B cell (primary cell): ENCODE measurements at regions not wholly inside any gene's neighbourhood (a gene's known extent, or its start where the extent isn't known, plus 50 kb on each side); places are given as distances from the start of the nearest gene placed in this dataset.

Source experiments
- EZH2 ChIP-seq: IDR thresholded peaks from 2 replicates; pipeline ENCODE4 v1.6.1; 2012; ENCODE audit warnings: borderline replicate concordance, low read depth, mild to moderate bottlenecking, moderate library complexity, low read length; ENCODE audit not compliant: insufficient read depth, poor library complexity, severe bottlenecking
- TF ChIP-seq, protein P1 (sequence below): fragments of 200-600 bp; IDR thresholded peaks from one replicate; pipeline ENCODE4 v1.8.0; 2022; ENCODE audit warnings: antibody characterized with exemption, mild to moderate bottlenecking

DNA sequence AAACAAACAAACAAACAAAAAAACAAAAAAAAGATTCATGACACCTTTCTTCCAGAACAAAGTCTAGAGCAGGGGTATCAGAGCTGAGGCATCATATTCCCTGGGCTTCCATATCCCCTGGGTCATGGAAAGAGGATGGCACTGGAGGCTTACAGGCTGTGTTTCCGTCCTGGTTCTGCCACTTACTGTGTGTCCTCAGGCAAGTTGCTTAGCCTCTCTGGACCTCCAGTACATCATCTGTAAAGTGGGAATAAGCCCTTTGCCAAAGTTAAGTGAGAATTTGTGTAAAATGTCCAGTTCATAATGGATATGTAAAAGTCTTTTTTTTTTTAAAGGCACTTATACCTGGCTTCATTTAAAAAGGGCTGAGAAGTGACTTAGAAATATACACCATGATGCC lies 62.0 kb upstream of the FAM222A start:
- TF ChIP-seq, protein P1, sequence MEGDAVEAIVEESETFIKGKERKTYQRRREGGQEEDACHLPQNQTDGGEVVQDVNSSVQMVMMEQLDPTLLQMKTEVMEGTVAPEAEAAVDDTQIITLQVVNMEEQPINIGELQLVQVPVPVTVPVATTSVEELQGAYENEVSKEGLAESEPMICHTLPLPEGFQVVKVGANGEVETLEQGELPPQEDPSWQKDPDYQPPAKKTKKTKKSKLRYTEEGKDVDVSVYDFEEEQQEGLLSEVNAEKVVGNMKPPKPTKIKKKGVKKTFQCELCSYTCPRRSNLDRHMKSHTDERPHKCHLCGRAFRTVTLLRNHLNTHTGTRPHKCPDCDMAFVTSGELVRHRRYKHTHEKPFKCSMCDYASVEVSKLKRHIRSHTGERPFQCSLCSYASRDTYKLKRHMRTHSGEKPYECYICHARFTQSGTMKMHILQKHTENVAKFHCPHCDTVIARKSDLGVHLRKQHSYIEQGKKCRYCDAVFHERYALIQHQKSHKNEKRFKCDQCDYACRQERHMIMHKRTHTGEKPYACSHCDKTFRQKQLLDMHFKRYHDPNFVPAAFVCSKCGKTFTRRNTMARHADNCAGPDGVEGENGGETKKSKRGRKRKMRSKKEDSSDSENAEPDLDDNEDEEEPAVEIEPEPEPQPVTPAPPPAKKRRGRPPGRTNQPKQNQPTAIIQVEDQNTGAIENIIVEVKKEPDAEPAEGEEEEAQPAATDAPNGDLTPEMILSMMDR: no peak
- no peak for TF ChIP-seq EZH2
